HCT116 (cell line): ENCODE measurements at regions not wholly inside any gene's neighbourhood (a gene's known extent, or its start where the extent isn't known, plus 50 kb on each side); places are given as distances from the start of the nearest gene placed in this dataset.
"Not testable (repeated sequence)": the region's sequence is repeated elsewhere in the genome, so short reads cannot be mapped to it uniquely, and the experiment has no call there.

ENCODE experiments used
- ATAC-seq: fragments of 200-7000 bp; cut with Tn5 transposase; 2 replicates; pipeline ENCODE4 v1.9.1; 2020; ENCODE audit warnings: mild to moderate bottlenecking, moderate library complexity
- BruUV-seq: library from RNA; stranded (reverse); fragments of 400-500 nt; replicated peaks from 2 replicates; lab custom pipeline; 2021; lab: Mats Ljungman, UMichigan
- CTCF ChIA-PET: fragments of 300-600 bp; sonication (Branson Sonifier 250); formaldehyde crosslinking; loops from one replicate; lab custom pipeline; 2021; ENCODE audit warnings: antibody characterized with exemption; lab: Charles Lee
- POLR2A ChIA-PET: fragments of 300-600, 350-600 bp; sonication (Branson Sonifier 250); formaldehyde crosslinking; loops from one replicate; lab custom pipeline; 2021; ENCODE audit warnings: antibody characterized with exemption; lab: Charles Lee
- RAD21 ChIA-PET, 2 experiments: fragments of 300-600 bp; sonication (Branson Sonifier 250); formaldehyde crosslinking; loops; one replicate each; lab custom pipeline; 2023; ENCODE audit warnings: low total read pairs in 2 of 2; ENCODE audit not compliant: uncharacterized antibody in 2 of 2, unreplicated experiment in 2 of 2, low non-redundant PET in 1 of 2; lab: Charles Lee
- DNase-seq: peaks from one replicate; pipeline ENCODE4 v3.0.0-alpha.2; 2010; ENCODE audit warnings: low read depth, low spot score
- H2AFZ ChIP-seq: fragments of 200-600 bp; shearing (Covaris generic), sonication (generic); 2 replicates; pipeline ENCODE4 v1.6.1; 2017; ENCODE audit warnings: low read depth, mixed run types, mixed read lengths, antibody characterized with exemption, low read length; ENCODE audit not compliant: poor library complexity, severe bottlenecking
- H3K27ac ChIP-seq: 2 replicates; pipeline ENCODE4 v1.5.1; 2012; ENCODE audit warnings: low read depth, low read length
- H3K27me3 ChIP-seq: fragments of 200-600 bp; sonication (generic); 2 replicates; pipeline ENCODE4 v1.6.1; 2016; ENCODE audit warnings: mixed run types, low read length, mixed read lengths; ENCODE audit not compliant: insufficient read depth
- H3K36me3 ChIP-seq, 2 experiments: fragments of 200-500 bp in 1 of 2; fragments of 200-600 bp in 1 of 2; sonication (Bioruptor generic) in 1 of 2; sonication (generic) in 1 of 2; 2 replicates each; pipeline versions ENCODE4 v1.5.1 to v1.6.1; 2014 to 2016; ENCODE audit warnings: low read length in 2 of 2, inconsistent platforms in 1 of 2, mixed read lengths in 1 of 2, mixed run types in 1 of 2; ENCODE audit not compliant: insufficient read depth in 2 of 2, control insufficient read depth in 1 of 2
- H3K4me1 ChIP-seq, 2 experiments: fragments of 200-600 bp in 1 of 2; sonication (generic) in 1 of 2; 2 replicates each; pipeline versions ENCODE4 v1.5.1 to v1.6.1; 2012 to 2017; ENCODE audit warnings: low read length in 2 of 2, inconsistent platforms in 1 of 2, mild to moderate bottlenecking in 1 of 2, mixed read lengths in 1 of 2, mixed run types in 1 of 2, moderate library complexity in 1 of 2; ENCODE audit not compliant: insufficient read depth in 2 of 2, control insufficient read depth in 1 of 2
- H3K4me2 ChIP-seq: fragments of 200-600 bp; sonication (generic); 2 replicates; pipeline ENCODE4 v1.6.1; 2017; ENCODE audit warnings: mixed run types, low read length, mixed read lengths
- H3K4me3 ChIP-seq, 2 experiments: fragments of 200-600 bp in 1 of 2; sonication (generic) in 1 of 2; replicated peaks in 1 of 2; 2 replicates each; pipeline ENCODE4 v1.5.1; 2011 to 2016; ENCODE audit warnings: low read length in 2 of 2, control low read depth in 1 of 2, low read depth in 1 of 2, mild to moderate bottlenecking in 1 of 2, mixed read lengths in 1 of 2, mixed run types in 1 of 2
- H3K79me2 ChIP-seq: fragments of 200-600 bp; sonication (generic); 2 replicates; pipeline ENCODE4 v1.6.1; 2017; ENCODE audit warnings: mild to moderate bottlenecking, mixed run types, low read length, moderate library complexity, mixed read lengths; ENCODE audit not compliant: insufficient read depth
- H3K9ac ChIP-seq: fragments of 200-600 bp; sonication (generic); 2 replicates; pipeline ENCODE4 v1.6.1; 2016; ENCODE audit warnings: low read length, mixed read lengths
- H3K9me2 ChIP-seq: fragments of 200-600 bp; sonication (generic), shearing (Covaris generic); 2 replicates; pipeline ENCODE4 v1.6.1; 2017; ENCODE audit warnings: mixed run types, mild to moderate bottlenecking, moderate library complexity; ENCODE audit not compliant: insufficient read depth
- H3K9me3 ChIP-seq, 2 experiments: fragments of 200-500 bp in 1 of 2; fragments of 200-600 bp in 1 of 2; sonication (Bioruptor generic) in 1 of 2; sonication (generic) in 1 of 2; 2 replicates each; pipeline ENCODE4 v1.6.1; 2014 to 2017; ENCODE audit warnings: low read length in 2 of 2, mixed read lengths in 2 of 2, inconsistent platforms in 1 of 2, low read depth in 1 of 2, mild to moderate bottlenecking in 1 of 2, mixed run types in 1 of 2, moderate library complexity in 1 of 2; ENCODE audit not compliant: control insufficient read depth in 1 of 2, insufficient read depth in 1 of 2
- H4K20me1 ChIP-seq: fragments of 200-600 bp; sonication (generic), shearing (Covaris generic); 2 replicates; pipeline ENCODE4 v1.6.1; 2017; ENCODE audit warnings: mixed run types, mild to moderate bottlenecking, moderate library complexity; ENCODE audit not compliant: insufficient read depth
- EGR1 ChIP-seq: IDR thresholded peaks from 2 replicates; pipeline ENCODE4 v1.6.1; 2012; ENCODE audit warnings: low read depth
- ELF1 ChIP-seq: IDR thresholded peaks from 2 replicates; pipeline ENCODE4 v1.6.1; 2012; ENCODE audit warnings: low read depth, borderline replicate concordance
- EZH2 ChIP-seq: fragments of 200-600 bp; sonication (generic); IDR thresholded peaks from 2 replicates; pipeline ENCODE4 v1.6.1; 2017; ENCODE audit warnings: antibody characterized with exemption, mixed run types
- EZH2phosphoT487 ChIP-seq: fragments of 200-600 bp; IDR thresholded peaks from 2 replicates; pipeline ENCODE4 v1.6.1; 2018; ENCODE audit warnings: antibody characterized with exemption, borderline replicate concordance
- JUND ChIP-seq: IDR thresholded peaks from 2 replicates; pipeline ENCODE4 v1.6.1; 2012
- POLR2AphosphoS5 ChIP-seq: IDR thresholded peaks from 2 replicates; pipeline ENCODE4 v1.6.1; 2011; ENCODE audit warnings: mild to moderate bottlenecking, low read depth, low read length, moderate library complexity
- RAD21 ChIP-seq: IDR thresholded peaks from 2 replicates; pipeline ENCODE4 v1.6.1; 2012; ENCODE audit warnings: low read depth, mild to moderate bottlenecking
- SP1 ChIP-seq: IDR thresholded peaks from 2 replicates; pipeline ENCODE4 v1.6.1; 2012; ENCODE audit warnings: low read depth
- SRF ChIP-seq: IDR thresholded peaks from 2 replicates; pipeline ENCODE4 v1.6.1; 2012; ENCODE audit warnings: low read depth
- TCF7L2 ChIP-seq: IDR thresholded peaks from 2 replicates; pipeline ENCODE4 v1.7.0; 2011; ENCODE audit warnings: borderline replicate concordance, inconsistent platforms; ENCODE audit not compliant: insufficient read depth, insufficient read length; ENCODE audit errors: extremely low read depth
- YY1 ChIP-seq: IDR thresholded peaks from 2 replicates; pipeline ENCODE4 v1.6.1; 2011; ENCODE audit warnings: low read length, low read depth, moderate library complexity, mild to moderate bottlenecking; ENCODE audit not compliant: insufficient replicate concordance; ENCODE audit errors: extremely low read depth
- intact Hi-C: fragments of 100-400 bp; cut with micrococcal nuclease; formaldehyde crosslinking; loops from 2 replicates; pipeline ENCODE4 v1.10.0; 2022
- TF ChIP-seq, protein P1 (sequence below), 3 experiments: fragments of 200-600 bp in 1 of 3; sonication (generic) in 1 of 3; IDR thresholded peaks in 2 of 3; conservative IDR thresholded peaks in 1 of 3; 2 replicates each; pipeline ENCODE4 v1.5.1; 2012 to 2017; ENCODE audit warnings: low read depth in 2 of 3, low read length in 2 of 3, antibody characterized with exemption in 1 of 3, borderline replicate concordance in 1 of 3, control low read depth in 1 of 3, mild to moderate bottlenecking in 1 of 3, mixed read lengths in 1 of 3, mixed run types in 1 of 3, moderate library complexity in 1 of 3; ENCODE audit not compliant: insufficient read depth in 1 of 3

DNA sequence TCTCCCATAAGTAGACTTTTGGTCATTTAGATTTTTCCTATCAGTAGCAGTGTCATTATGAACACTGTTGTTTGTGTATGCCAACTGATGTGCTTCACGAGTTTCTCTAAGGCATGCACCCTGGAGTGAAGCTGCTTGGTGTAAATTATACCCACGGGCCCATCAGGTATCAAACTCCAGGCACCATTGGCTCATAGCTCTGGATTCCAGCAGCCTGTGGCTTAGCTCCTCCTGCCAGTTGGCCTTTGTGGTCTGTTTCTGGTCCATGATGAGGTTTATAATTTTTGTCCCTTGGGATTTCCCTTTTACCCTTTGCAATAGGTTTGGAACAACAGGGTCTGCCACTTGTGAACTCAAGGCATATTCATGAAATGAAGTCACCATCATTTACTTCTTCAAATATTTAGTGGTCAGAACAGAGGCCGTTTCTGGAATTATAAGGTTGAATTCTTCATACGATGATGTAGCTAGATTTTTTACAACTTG lies 350.5 kb downstream of the PRL start (continued):
- TF ChIP-seq, protein P1, sequence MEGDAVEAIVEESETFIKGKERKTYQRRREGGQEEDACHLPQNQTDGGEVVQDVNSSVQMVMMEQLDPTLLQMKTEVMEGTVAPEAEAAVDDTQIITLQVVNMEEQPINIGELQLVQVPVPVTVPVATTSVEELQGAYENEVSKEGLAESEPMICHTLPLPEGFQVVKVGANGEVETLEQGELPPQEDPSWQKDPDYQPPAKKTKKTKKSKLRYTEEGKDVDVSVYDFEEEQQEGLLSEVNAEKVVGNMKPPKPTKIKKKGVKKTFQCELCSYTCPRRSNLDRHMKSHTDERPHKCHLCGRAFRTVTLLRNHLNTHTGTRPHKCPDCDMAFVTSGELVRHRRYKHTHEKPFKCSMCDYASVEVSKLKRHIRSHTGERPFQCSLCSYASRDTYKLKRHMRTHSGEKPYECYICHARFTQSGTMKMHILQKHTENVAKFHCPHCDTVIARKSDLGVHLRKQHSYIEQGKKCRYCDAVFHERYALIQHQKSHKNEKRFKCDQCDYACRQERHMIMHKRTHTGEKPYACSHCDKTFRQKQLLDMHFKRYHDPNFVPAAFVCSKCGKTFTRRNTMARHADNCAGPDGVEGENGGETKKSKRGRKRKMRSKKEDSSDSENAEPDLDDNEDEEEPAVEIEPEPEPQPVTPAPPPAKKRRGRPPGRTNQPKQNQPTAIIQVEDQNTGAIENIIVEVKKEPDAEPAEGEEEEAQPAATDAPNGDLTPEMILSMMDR (IDR thresholded peaks at IDR 0.05 in 2 of 3, conservative IDR thresholded peaks at IDR 0.05 in 1 of 3; ENCODE audit: borderline replicate concordance in 1 of 3, insufficient read depth in 1 of 3, low read depth in 2 of 3, low read length in 2 of 3): no peak
- TF ChIP-seq ELF1: no peak

DNA sequence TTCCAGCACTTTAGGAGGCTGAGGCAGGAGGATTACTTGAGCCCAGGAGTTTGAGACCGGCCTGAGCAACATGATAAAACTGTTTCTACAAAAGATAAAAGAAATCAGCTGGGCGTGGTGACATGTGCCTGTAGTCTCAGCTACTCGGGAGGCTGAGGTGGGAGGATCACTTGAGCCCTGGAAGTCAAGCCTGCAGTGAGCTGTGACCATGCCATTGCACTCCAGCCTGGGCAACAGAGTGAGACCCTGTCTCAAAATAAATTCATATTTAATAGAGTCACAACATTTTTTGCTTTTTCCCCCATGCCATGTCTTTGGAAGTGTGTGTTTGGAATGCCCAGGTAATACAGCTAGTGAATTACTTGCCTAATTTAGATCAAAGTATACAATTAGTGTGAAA lies 349.6 kb downstream of the PRL start:
- H3K4me1 ChIP-seq, DNase-seq, H3K27ac ChIP-seq, BruUV-seq, H3K36me3 ChIP-seq, H3K9ac ChIP-seq, H3K4me2 ChIP-seq, H3K79me2 ChIP-seq, intact Hi-C loops, H2AFZ ChIP-seq, RAD21 ChIA-PET, ATAC-seq, H3K4me3 ChIP-seq, H3K27me3 ChIP-seq, CTCF ChIA-PET, H4K20me1 ChIP-seq, H3K9me3 ChIP-seq, H3K9me2 ChIP-seq: not testable (repeated sequence)
- POLR2A ChIA-PET: interaction anchor here (1.1 kb wide), 1 partner anchor 9 kb away, joined by 3 read pairs; no protein-coding TSS in a partner anchor

DNA sequence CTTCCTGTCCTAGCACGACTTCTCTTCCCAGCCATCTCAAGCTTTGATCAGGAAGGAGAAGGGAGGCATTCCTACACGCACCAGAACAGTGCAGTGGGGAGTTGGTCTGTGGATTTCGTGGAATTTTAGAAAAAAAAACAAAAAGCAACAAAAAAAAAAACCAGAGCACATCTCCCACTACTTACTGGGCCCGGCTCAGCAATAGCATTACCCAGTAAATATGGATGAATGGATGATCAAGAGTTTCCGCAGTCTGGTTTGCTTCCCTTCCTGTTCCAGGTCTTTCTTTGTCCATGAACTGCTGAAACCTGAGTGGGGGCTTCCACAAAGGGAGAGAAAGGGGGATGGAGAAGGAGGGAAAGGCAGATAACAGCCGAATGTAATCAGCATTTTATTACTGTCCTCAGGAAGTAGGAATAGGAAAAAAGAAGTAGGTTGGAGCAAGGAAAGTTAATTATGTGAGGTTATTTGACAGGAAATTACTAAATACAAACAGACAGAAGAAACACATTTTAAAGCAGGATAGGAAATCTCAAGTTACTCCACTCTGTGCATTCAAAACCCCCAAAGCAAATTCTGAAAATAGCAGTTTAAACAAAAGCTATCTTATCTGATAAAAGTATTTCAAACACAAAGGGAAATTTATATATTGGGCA lies 349.0 kb downstream of the PRL start:
- no peak overlapping the region for H3K4me2 ChIP-seq
- ChIA-PET POLR2A (no interaction called here), RAD21 (no interaction called here), CTCF (no interaction called here)
- H3K27me3 ChIP-seq: no peaks in the 10 kb centered on the region
- no peaks in the 10 kb centered on the region for H4K20me1 ChIP-seq
- H3K4me3 ChIP-seq: no peak overlapping the region
- no peaks in the 10 kb centered on the region for H3K9me2 ChIP-seq
- TF ChIP-seq RAD21 (no peak), EZH2phosphoT487 (no peak), YY1 (no peak), TCF7L2 (no peak), SRF (no peak), EGR1 (no peak), POLR2AphosphoS5 (no peak), JUND (no peak), SP1 (no peak), EZH2 (no peak), ELF1 (no peak)
- TF ChIP-seq, protein P1 (IDR thresholded peaks at IDR 0.05 in 2 of 3, conservative IDR thresholded peaks at IDR 0.05 in 1 of 3; ENCODE audit: borderline replicate concordance in 1 of 3, insufficient read depth in 1 of 3, low read depth in 2 of 3, low read length in 2 of 3): no peak
- DNase-seq (no peak), ATAC-seq (no peak)
- no peaks in the 10 kb centered on the region for H3K36me3 ChIP-seq
- no peak overlapping the region for H2AFZ ChIP-seq
- H3K27ac ChIP-seq: no peak overlapping the region
- no peaks in the 10 kb centered on the region for H3K79me2 ChIP-seq
- intact Hi-C loops: no loop called here
- H3K9ac ChIP-seq: no peak overlapping the region
- peaks cover 4 to 6% of the 10 kb centered on the region in 2 experiments; a peak in 2 of 4 replicates for H3K4me1 ChIP-seq
- H3K9me3 ChIP-seq: no peaks in the 10 kb centered on the region
- no TSS peak for BruUV-seq
